ENCODE measurements at regions not wholly inside any gene's neighbourhood (a gene's known extent, or its start where the extent isn't known, plus 50 kb on each side); places are given as distances from the start of the nearest gene placed in this dataset.
"Not testable (repeated sequence)": the region's sequence is repeated elsewhere in the genome, so short reads cannot be mapped to it uniquely, and the experiment has no call there.

DNA sequence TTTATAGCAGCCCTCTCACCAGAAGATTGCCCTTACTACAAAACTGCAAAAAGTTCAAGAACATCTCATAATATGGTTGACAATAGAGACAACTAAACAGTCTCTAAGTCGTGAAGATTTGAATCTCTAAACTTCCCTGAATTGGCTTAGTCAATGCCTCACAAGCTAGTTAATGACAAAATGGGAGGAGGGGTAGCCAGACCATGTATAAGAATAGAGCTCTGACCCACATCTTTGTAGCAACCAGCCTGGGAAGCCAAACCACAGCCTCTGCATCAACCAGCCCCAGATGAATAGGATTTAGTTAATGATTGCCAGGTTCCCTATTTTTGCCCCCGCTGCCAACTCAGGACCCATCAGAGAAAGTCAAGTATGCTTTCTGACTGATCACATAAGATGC is 1265.9 kb upstream of the PCDH10 start:
- ATAC-seq (ENCODE audit: low FRiP score); DNase-seq (ENCODE audit: low spot score): not testable (repeated sequence)

- DNase-seq (ENCODE audit: low spot score); ATAC-seq (ENCODE audit: low FRiP score): not testable (repeated sequence)
Observed at GRCh38 chr4:131925662-131926061, 1223.4 kb upstream of the PCDH10 start.

GRCh38 chr4:131967646-131968045 is 1181.4 kb upstream of the PCDH10 start:
- ATAC-seq (ENCODE audit: low FRiP score): not testable (repeated sequence)

DNA sequence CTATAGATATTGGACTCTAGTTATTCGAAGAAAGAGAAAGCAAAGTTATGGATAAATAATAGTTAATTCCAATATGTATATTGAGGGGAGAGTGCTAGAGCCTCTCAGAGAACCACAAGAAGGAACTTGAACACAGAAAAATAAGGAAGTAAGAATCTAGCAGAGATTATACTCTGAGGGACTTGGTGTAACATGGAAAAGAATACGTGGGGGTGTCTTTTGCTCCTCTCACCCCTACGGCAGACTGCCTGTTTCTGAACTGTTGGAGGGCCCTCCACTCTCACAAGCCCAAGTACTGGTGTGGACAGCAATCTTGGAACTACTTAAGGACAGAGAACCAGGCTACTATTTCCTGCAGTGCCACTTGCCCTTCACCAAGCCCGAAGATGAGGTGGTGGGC is 1174.4 kb upstream of the PCDH10 start:
- no peak for DNase-seq (ENCODE audit: low spot score)
- no peak for ATAC-seq (ENCODE audit: low FRiP score)
- no peak for TF ChIP-seq CTCF (IDR thresholded peaks at IDR 0.05)

More at GRCh38 chr4:131967646-131968045, 1181.4 kb upstream of the PCDH10 start:
- not testable (repeated sequence) for DNase-seq (ENCODE audit: low spot score)

DNA sequence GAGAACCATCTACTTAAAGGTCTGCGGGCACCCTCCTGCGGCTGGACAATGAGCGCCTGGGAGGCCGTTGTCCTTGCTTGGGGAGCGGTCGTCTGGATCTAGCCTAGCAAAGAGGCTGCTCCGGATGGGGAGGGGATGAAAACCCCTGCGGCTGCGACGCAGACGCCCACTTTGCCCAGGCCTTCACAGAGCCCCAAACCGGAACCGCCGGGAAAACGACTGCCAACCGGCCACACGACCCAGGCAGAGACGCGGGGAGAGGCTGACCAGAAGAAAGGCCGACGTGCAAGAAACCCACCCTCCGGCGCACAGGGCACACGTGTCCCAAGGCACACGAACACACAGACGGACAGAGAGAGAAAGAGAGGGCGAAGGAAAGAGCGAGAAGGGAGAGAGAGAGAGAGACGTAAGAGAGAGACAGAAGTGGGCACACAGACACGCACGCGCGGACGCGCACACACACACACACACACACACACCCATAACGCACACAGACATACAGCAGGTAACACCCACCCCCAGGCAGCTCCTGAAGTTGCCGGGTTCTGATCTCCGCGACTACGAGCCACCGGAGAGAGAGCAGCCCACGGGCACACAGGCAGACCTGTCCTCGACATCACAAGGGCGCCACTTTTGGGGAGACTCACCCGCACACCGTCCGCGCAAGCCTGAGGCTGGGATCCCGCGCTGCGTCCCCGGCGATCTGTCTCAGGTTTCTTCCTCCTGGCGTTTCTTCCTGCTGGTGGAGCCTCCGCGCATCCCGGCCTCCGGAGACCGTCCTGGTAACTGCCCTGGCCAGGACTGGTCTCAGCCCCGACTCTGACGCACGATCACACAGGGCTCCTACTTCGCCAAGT is 1173.6 kb upstream of the PCDH10 start:
- not testable (repeated sequence) for ATAC-seq (ENCODE audit: low FRiP score); DNase-seq (ENCODE audit: low spot score)

- not testable (repeated sequence) for DNase-seq (ENCODE audit: low spot score); ATAC-seq (ENCODE audit: low FRiP score)
Observed at GRCh38 chr4:131976133-131977002, 1172.7 kb upstream of the PCDH10 start.

- DNase-seq (ENCODE audit: low spot score): no peak
- no peak for TF ChIP-seq CTCF (IDR thresholded peaks at IDR 0.05)
- no peak for ATAC-seq (ENCODE audit: low FRiP score)
Observed at GRCh38 chr4:131978120-131978519, 1171.0 kb upstream of the PCDH10 start.

DNA sequence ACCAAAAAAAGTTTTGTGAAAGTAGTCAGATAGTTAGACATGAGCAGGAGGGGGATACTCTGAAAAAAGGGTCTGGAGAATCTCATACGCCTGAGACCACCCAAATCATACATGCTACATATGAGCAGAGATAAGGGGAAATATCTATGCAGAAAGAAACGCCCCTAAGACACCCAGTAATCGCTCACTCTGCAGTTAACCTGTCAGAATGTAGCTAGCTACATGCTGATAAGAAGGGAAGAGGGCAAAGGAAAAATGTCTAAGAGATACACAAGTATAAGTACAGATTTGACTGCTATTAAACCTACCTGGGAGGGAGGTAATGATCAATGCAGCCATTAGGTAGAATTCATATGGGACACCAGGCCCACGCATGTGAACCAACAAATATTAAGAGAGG is 1159.5 kb upstream of the PCDH10 start:
- ATAC-seq (ENCODE audit: low FRiP score) (no peak), DNase-seq (ENCODE audit: low spot score) (no peak)
- no peak for TF ChIP-seq CTCF (IDR thresholded peaks at IDR 0.05)

GRCh38 chr4:132001542-132001941 is 1147.6 kb upstream of the PCDH10 start:
- DNase-seq (ENCODE audit: low spot score): no peak
- no peak for TF ChIP-seq CTCF (IDR thresholded peaks at IDR 0.05)
- ATAC-seq (ENCODE audit: low FRiP score): no peak

Data from omental fat pad (tissue), 3 donors.